CD8-positive, alpha-beta memory T cell (primary cell): ENCODE measurements at regions not wholly inside any gene's neighbourhood (a gene's known extent, or its start where the extent isn't known, plus 50 kb on each side); places are given as distances from the start of the nearest gene placed in this dataset.

Source experiments
- CTCF ChIA-PET: fragments of 350-600 bp; sonication (Branson Sonifier 250); formaldehyde crosslinking; loops from one replicate; lab custom pipeline; 2021; ENCODE audit warnings: antibody characterized with exemption; lab: Charles Lee
- POLR2A ChIA-PET: fragments of 350-600 bp; sonication (Branson Sonifier 250); formaldehyde crosslinking; loops from one replicate; lab custom pipeline; 2021; ENCODE audit warnings: antibody characterized with exemption; lab: Charles Lee
- DNase-seq, 5 donors: peaks; one replicate each; pipeline versions ENCODE4 v3.0.0 to v3.0.0-alpha.2; 2020 to 2022; ENCODE audit warnings: mixed read lengths in 1 of 5
- H3K27ac ChIP-seq: one replicate; pipeline ENCODE4 v1.7.0; 2013; ENCODE audit warnings: low read depth, mild to moderate bottlenecking, low read length, moderate library complexity
- H3K27me3 ChIP-seq: 2 replicates; pipeline ENCODE4 v1.7.0; 2013; ENCODE audit warnings: low read length, mild to moderate bottlenecking; ENCODE audit not compliant: insufficient read depth, poor library complexity, severe bottlenecking
- H3K36me3 ChIP-seq: 2 replicates; pipeline ENCODE4 v1.7.0; 2013; ENCODE audit warnings: mild to moderate bottlenecking, low read length, moderate library complexity; ENCODE audit not compliant: insufficient read depth
- H3K4me1 ChIP-seq: 2 replicates; pipeline ENCODE4 v1.7.0; 2013; ENCODE audit warnings: mild to moderate bottlenecking, low read length, moderate library complexity; ENCODE audit not compliant: insufficient read depth
- H3K4me3 ChIP-seq: 2 replicates; pipeline ENCODE4 v1.7.0; 2013; ENCODE audit warnings: mild to moderate bottlenecking, low read length
- H3K9me3 ChIP-seq: 2 replicates; pipeline ENCODE4 v1.7.0; 2013; ENCODE audit warnings: mild to moderate bottlenecking, low read length
- H3K27ac Mint-ChIP-seq, 8 donors: one replicate each; pipeline ENCODE4 v1.8.0; 2020 to 2021; ENCODE audit warnings: mixed read lengths in 8 of 8, mild to moderate bottlenecking in 6 of 8, inconsistent platforms in 3 of 8, moderate library complexity in 3 of 8
- H3K27me3 Mint-ChIP-seq, 2 donors: one replicate each; pipeline ENCODE4 v1.8.0; 2020 to 2021; ENCODE audit warnings: mixed read lengths in 2 of 2, mild to moderate bottlenecking in 1 of 2, moderate library complexity in 1 of 2
- H3K36me3 Mint-ChIP-seq, 3 donors: one replicate each; pipeline ENCODE4 v1.8.0; 2020 to 2021; ENCODE audit warnings: mixed read lengths in 3 of 3, inconsistent platforms in 1 of 3, mild to moderate bottlenecking in 1 of 3
- H3K4me1 Mint-ChIP-seq, 3 donors: one replicate each; pipeline ENCODE4 v1.8.0; 2020 to 2021; ENCODE audit warnings: mixed read lengths in 3 of 3, inconsistent platforms in 1 of 3, mild to moderate bottlenecking in 1 of 3
- H3K4me3 Mint-ChIP-seq, 7 donors: one replicate each; pipeline ENCODE4 v1.8.0; 2020 to 2021; ENCODE audit warnings: mixed read lengths in 7 of 7, mild to moderate bottlenecking in 6 of 7, moderate library complexity in 4 of 7, inconsistent platforms in 2 of 7
- H3K9me3 Mint-ChIP-seq, 5 donors: one replicate each; pipeline ENCODE4 v1.8.0; 2020 to 2022; ENCODE audit warnings: mixed read lengths in 5 of 5, mild to moderate bottlenecking in 3 of 5, moderate library complexity in 2 of 5, inconsistent platforms in 1 of 5

GRCh38 chr5:89047571-89047970 is 164.6 kb upstream of the MEF2C start:
- Histone ChIP-seq H3K36me3 (no peaks in the 10 kb centered on the region), H3K4me3 (no peak overlapping the region), H3K27ac (no peak overlapping the region), H3K4me1 (no peaks in the 10 kb centered on the region), H3K27me3 (no peaks in the 10 kb centered on the region), H3K9me3 (no peaks in the 10 kb centered on the region)
- peaks cover 4 to 11% (median 7%) of the 10 kb centered on the region in 5 donors for H3K9me3 Mint-ChIP-seq
- H3K4me1 Mint-ChIP-seq, result no peaks in the 10 kb centered on the region
- H3K27me3 Mint-ChIP-seq, result no peaks in the 10 kb centered on the region
- DNase-seq, result no peak
- CTCF ChIA-PET, result no interaction called here
- no peak overlapping the region for H3K4me3 Mint-ChIP-seq
- H3K27ac Mint-ChIP-seq, result no peak overlapping the region
- H3K36me3 Mint-ChIP-seq, result no peaks in the 10 kb centered on the region
- POLR2A ChIA-PET, result no interaction called here

GRCh38 chr5:89045216-89045615 is 162.2 kb upstream of the MEF2C start:
- Mint-ChIP-seq H3K9me3 (peaks cover 0 to 4% (median under 1%) of the 10 kb centered on the region in 5 donors), H3K4me1 (no peaks in the 10 kb centered on the region), H3K36me3 (no peaks in the 10 kb centered on the region), H3K4me3 (no peak overlapping the region), H3K27ac (no peak overlapping the region), H3K27me3 (no peaks in the 10 kb centered on the region)
- Histone ChIP-seq H3K27me3 (no peaks in the 10 kb centered on the region), H3K4me3 (no peak overlapping the region), H3K9me3 (no peaks in the 10 kb centered on the region), H3K4me1 (no peaks in the 10 kb centered on the region), H3K27ac (no peak overlapping the region), H3K36me3 (no peaks in the 10 kb centered on the region)
- ChIA-PET CTCF (no interaction called here), POLR2A (no interaction called here)
- no peak for DNase-seq

- H3K36me3 Mint-ChIP-seq, result no peaks in the 10 kb centered on the region
- no peak for DNase-seq
- no peaks in the 10 kb centered on the region for H3K27me3 ChIP-seq
- ChIA-PET POLR2A (no interaction called here), CTCF (no interaction called here)
- H3K27me3 Mint-ChIP-seq, result no peaks in the 10 kb centered on the region
- H3K4me3 Mint-ChIP-seq, result no peak overlapping the region
- peaks cover 0 to 3% (median 0%) of the 10 kb centered on the region in 5 donors for H3K9me3 Mint-ChIP-seq
- no peak overlapping the region for H3K27ac Mint-ChIP-seq
- H3K4me1 Mint-ChIP-seq, result no peaks in the 10 kb centered on the region
- no peaks in the 10 kb centered on the region for H3K36me3 ChIP-seq
- H3K4me1 ChIP-seq, result no peaks in the 10 kb centered on the region
- H3K4me3 ChIP-seq, result no peak overlapping the region
- no peak overlapping the region for H3K27ac ChIP-seq
- no peaks in the 10 kb centered on the region for H3K9me3 ChIP-seq
Measured at GRCh38 chr5:89044674-89045200, 161.8 kb upstream of the MEF2C start.

- ChIA-PET POLR2A (no interaction called here), CTCF (no interaction called here)
- Histone ChIP-seq H3K27me3 (no peaks in the 10 kb centered on the region), H3K4me1 (no peaks in the 10 kb centered on the region), H3K4me3 (no peak overlapping the region), H3K36me3 (no peaks in the 10 kb centered on the region), H3K9me3 (no peaks in the 10 kb centered on the region), H3K27ac (no peak overlapping the region)
- peaks cover 0 to 1% (median 0%) of the 10 kb centered on the region in 5 donors for H3K9me3 Mint-ChIP-seq
- DNase-seq, result no peak
- no peak overlapping the region for H3K4me3 Mint-ChIP-seq
- H3K36me3 Mint-ChIP-seq, result no peaks in the 10 kb centered on the region
- no peak overlapping the region for H3K27ac Mint-ChIP-seq
- H3K27me3 Mint-ChIP-seq, result no peaks in the 10 kb centered on the region
- H3K4me1 Mint-ChIP-seq, result no peaks in the 10 kb centered on the region
Measured at GRCh38 chr5:89043676-89044075, 160.7 kb upstream of the MEF2C start.

GRCh38 chr5:89042746-89043145 is 159.8 kb upstream of the MEF2C start:
- no peak overlapping the region for H3K4me3 Mint-ChIP-seq
- no peaks in the 10 kb centered on the region for H3K4me1 Mint-ChIP-seq
- CTCF ChIA-PET, result no interaction called here
- Histone ChIP-seq H3K9me3 (no peaks in the 10 kb centered on the region), H3K27ac (no peak overlapping the region), H3K4me1 (no peaks in the 10 kb centered on the region), H3K36me3 (no peaks in the 10 kb centered on the region), H3K27me3 (no peaks in the 10 kb centered on the region), H3K4me3 (no peak overlapping the region)
- no peaks in the 10 kb centered on the region for H3K36me3 Mint-ChIP-seq
- no peak overlapping the region for H3K27ac Mint-ChIP-seq
- no peak for DNase-seq
- H3K27me3 Mint-ChIP-seq, result no peaks in the 10 kb centered on the region
- POLR2A ChIA-PET, result no interaction called here
- peaks cover 0 to 1% (median 0%) of the 10 kb centered on the region in 5 donors for H3K9me3 Mint-ChIP-seq

GRCh38 chr5:89041976-89042375 is 159.0 kb upstream of the MEF2C start:
- peaks cover 0 to 1% (median 0%) of the 10 kb centered on the region in 5 donors for H3K9me3 Mint-ChIP-seq

GRCh38 chr5:89041249-89041779 is 158.3 kb upstream of the MEF2C start:
- Histone ChIP-seq H3K4me1 (no peaks in the 10 kb centered on the region), H3K27me3 (no peaks in the 10 kb centered on the region), H3K36me3 (no peaks in the 10 kb centered on the region), H3K4me3 (no peak overlapping the region), H3K27ac (no peak overlapping the region), H3K9me3 (no peaks in the 10 kb centered on the region)
- Mint-ChIP-seq H3K4me1 (no peaks in the 10 kb centered on the region), H3K27me3 (no peaks in the 10 kb centered on the region), H3K4me3 (no peak overlapping the region), H3K27ac (no peak overlapping the region), H3K36me3 (no peaks in the 10 kb centered on the region), H3K9me3 (peaks cover 0 to 1% (median 0%) of the 10 kb centered on the region in 5 donors)
- ChIA-PET CTCF (no interaction called here), POLR2A (no interaction called here)
- DNase-seq, result no peak

More at GRCh38 chr5:89041976-89042375, 159.0 kb upstream of the MEF2C start:
- no peaks in the 10 kb centered on the region for H3K4me1 ChIP-seq
- Mint-ChIP-seq H3K4me3 (no peak overlapping the region), H3K36me3 (no peaks in the 10 kb centered on the region), H3K27ac (no peak overlapping the region), H3K4me1 (no peaks in the 10 kb centered on the region), H3K27me3 (no peaks in the 10 kb centered on the region)
- POLR2A ChIA-PET, result no interaction called here
- no peak overlapping the region for H3K27ac ChIP-seq
- DNase-seq, result no peak
- no peak overlapping the region for H3K4me3 ChIP-seq
- no peaks in the 10 kb centered on the region for H3K36me3 ChIP-seq
- no peaks in the 10 kb centered on the region for H3K27me3 ChIP-seq
- H3K9me3 ChIP-seq, result no peaks in the 10 kb centered on the region
- CTCF ChIA-PET, result no interaction called here

- Mint-ChIP-seq H3K4me1 (no peaks in the 10 kb centered on the region), H3K36me3 (no peaks in the 10 kb centered on the region), H3K9me3 (peaks cover 0 to 4% (median 0%) of the 10 kb centered on the region in 5 donors), H3K4me3 (no peak overlapping the region), H3K27me3 (no peaks in the 10 kb centered on the region), H3K27ac (no peak overlapping the region)
- Histone ChIP-seq H3K9me3 (no peaks in the 10 kb centered on the region), H3K4me1 (no peaks in the 10 kb centered on the region), H3K36me3 (no peaks in the 10 kb centered on the region), H3K27me3 (no peaks in the 10 kb centered on the region), H3K27ac (no peak overlapping the region), H3K4me3 (no peak overlapping the region)
- no peak for DNase-seq
- CTCF ChIA-PET, result no interaction called here
- POLR2A ChIA-PET, result no interaction called here
Measured at GRCh38 chr5:89036704-89037489, 153.9 kb upstream of the MEF2C start.
